GM12865 (cell line): ENCODE measurements at regions not wholly inside any gene's neighbourhood (a gene's known extent, or its start where the extent isn't known, plus 50 kb on each side); places are given as distances from the start of the nearest gene placed in this dataset.

Experiments used
- DNase-seq: peaks from one replicate; pipeline ENCODE4 v3.0.0; 2010; ENCODE audit warnings: low read depth
- H3K4me3 ChIP-seq: 2 replicates; pipeline ENCODE4 v1.5.1; 2011; ENCODE audit warnings: mild to moderate bottlenecking, low read depth, low read length, control low read depth
- CTCF ChIP-seq: IDR thresholded peaks from 2 replicates; pipeline ENCODE4 v1.5.1; 2011; ENCODE audit warnings: low read length, control low read depth, low read depth, inconsistent platforms; ENCODE audit not compliant: insufficient read depth; ENCODE audit errors: missing control alignments

DNA sequence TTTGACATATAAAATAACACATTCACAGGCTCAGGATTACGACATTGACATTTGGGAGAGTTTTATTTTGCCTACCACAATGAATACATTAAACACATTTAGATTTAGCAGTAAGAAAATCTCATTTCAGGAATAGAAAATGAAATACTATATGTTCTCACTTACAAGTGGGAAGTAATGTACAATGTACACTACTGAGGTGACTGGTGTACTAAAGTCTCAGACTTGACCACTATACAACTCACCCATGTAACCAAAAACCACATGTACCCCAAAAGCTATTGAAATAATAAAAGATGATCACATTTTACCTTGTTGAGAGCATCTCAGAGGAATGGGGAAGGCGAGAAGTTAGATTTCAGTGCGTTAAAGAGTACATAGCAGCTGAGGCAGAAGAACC lies 1202.4 kb upstream of the SEMA6A start:
- no peak for TF ChIP-seq CTCF
- peak; percentile 11 for DNase-seq
- H3K4me3 ChIP-seq = no peak overlapping the region

GRCh38 chr5:117769877-117770276 lies 1195.3 kb upstream of the SEMA6A start:
- H3K4me3 ChIP-seq = no peak overlapping the region
- no peak for DNase-seq
- TF ChIP-seq CTCF = no peak

GRCh38 chr5:117763271-117763670 lies 1188.6 kb upstream of the SEMA6A start:
- no peak overlapping the region for H3K4me3 ChIP-seq
- DNase-seq = no peak
- no peak for TF ChIP-seq CTCF

GRCh38 chr5:117761186-117761585 lies 1186.6 kb upstream of the SEMA6A start:
- TF ChIP-seq CTCF = no peak
- H3K4me3 ChIP-seq = no peak overlapping the region
- no peak for DNase-seq

GRCh38 chr5:117759849-117760499 lies 1185.4 kb upstream of the SEMA6A start:
- DNase-seq = no peak
- no peak for TF ChIP-seq CTCF
- no peak overlapping the region for H3K4me3 ChIP-seq

DNA sequence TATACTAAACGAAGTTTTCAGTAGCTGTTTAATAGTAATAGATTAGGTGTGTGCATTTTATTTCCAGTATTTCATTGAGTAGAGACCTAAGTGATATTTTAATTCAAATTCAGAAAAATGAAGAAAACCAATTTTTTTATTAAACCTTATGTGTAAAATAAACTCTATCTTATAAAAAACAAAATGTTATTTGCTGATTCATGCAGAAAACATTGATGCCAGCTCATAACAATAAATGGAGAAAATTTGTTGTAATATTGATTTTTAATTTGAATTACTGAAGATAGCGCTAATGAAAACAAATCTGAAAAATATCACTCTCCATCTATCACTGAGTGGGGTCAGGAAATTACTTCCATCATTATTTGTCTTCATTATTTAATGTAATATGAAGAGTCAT lies 1177.8 kb upstream of the SEMA6A start:
- TF ChIP-seq CTCF = no peak
- no peak for DNase-seq
- H3K4me3 ChIP-seq = no peak overlapping the region

DNA sequence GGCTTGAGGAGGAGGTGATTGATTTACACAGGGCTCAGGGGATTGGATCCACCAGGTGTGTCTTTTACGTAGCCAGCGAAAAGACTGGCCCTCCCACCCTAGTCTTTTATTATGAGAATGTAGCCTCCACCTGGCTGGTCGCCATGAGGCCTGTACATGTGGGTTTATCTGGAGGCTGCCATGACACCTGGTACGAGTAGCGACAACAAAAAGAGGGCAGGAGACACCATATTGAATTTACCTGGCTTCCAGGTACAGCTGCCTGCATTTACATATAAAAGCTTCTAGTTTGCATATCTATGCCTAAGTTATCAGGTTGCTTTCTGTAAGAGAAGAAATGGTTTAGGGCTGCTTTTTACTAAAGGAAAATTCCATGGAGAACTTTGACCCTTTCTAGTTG lies 1173.7 kb upstream of the SEMA6A start:
- H3K4me3 ChIP-seq = no peak overlapping the region
- no peak for TF ChIP-seq CTCF
- DNase-seq = no peak
